GM12891 (cell line): ENCODE measurements at regions not wholly inside any gene's neighbourhood (a gene's known extent, or its start where the extent isn't known, plus 50 kb on each side); places are given as distances from the start of the nearest gene placed in this dataset.
A peak's percentile ranks its signal among the peaks of the same experiment; 100 is the strongest.
"Not testable (repeated sequence)": the region's sequence is repeated elsewhere in the genome, so short reads cannot be mapped to it uniquely, and the experiment has no call there.

Experiments
- DNase-seq: peaks from one replicate; pipeline ENCODE4 v3.0.0; 2011; ENCODE audit warnings: low spot score; ENCODE audit not compliant: insufficient read length
- FAIRE-seq: peaks from 2 replicates; lab custom pipeline; 2011; peaks lifted over from hg19 to GRCh38; lab: Jason Lieb, UNC
- PAX5 ChIP-seq: IDR thresholded peaks from 2 replicates; pipeline ENCODE4 v1.6.1; 2011; ENCODE audit warnings: low read length, moderate library complexity, mild to moderate bottlenecking; ENCODE audit not compliant: insufficient read depth, severe bottlenecking
- POLR2A ChIP-seq: IDR thresholded peaks from 2 replicates; pipeline ENCODE4 v1.6.1; 2011; ENCODE audit warnings: low read depth, low read length, control low read depth
- POLR2AphosphoS5 ChIP-seq: IDR thresholded peaks from 2 replicates; pipeline ENCODE4 v1.6.1; 2011; ENCODE audit warnings: low read depth, low read length, control low read depth
- POU2F2 ChIP-seq: IDR thresholded peaks from 2 replicates; pipeline ENCODE4 v1.6.1; 2011; ENCODE audit warnings: low read depth, mild to moderate bottlenecking, control low read depth, low read length, moderate library complexity
- SPI1 ChIP-seq: IDR thresholded peaks from 2 replicates; pipeline ENCODE4 v1.6.1; 2011; ENCODE audit warnings: low read depth, low read length, control low read depth
- TAF1 ChIP-seq: IDR thresholded peaks from 2 replicates; pipeline ENCODE4 v1.6.1; 2011; ENCODE audit warnings: low read depth, low read length, control low read depth

- peak; percentile 81 for FAIRE-seq
- not testable (repeated sequence) for DNase-seq
Measured at GRCh38 chr1:149841597-149842238, 57.6 kb upstream of the BOLA1 start.

GRCh38 chr1:149842458-149843064 lies 56.8 kb upstream of the BOLA1 start:
- not testable (repeated sequence) for DNase-seq
- peak; percentile 96 for FAIRE-seq

GRCh38 chr1:149843431-149844041 lies 55.8 kb upstream of the BOLA1 start:
- no peak for DNase-seq
- no peak for FAIRE-seq
- TF ChIP-seq SPI1 (no peak), PAX5 (no peak), POLR2AphosphoS5 (peak; percentile 60; the same call in 1 of the 2 replicates), POU2F2 (no peak), POLR2A (peak; percentile 61; the same call in 1 of the 2 replicates), TAF1 (no peak)

- DNase-seq (no peak), FAIRE-seq (no peak)
- TF ChIP-seq POU2F2 (no peak), POLR2A (no peak)
Measured at GRCh38 chr1:149844101-149844500, 55.3 kb upstream of the BOLA1 start.

DNA sequence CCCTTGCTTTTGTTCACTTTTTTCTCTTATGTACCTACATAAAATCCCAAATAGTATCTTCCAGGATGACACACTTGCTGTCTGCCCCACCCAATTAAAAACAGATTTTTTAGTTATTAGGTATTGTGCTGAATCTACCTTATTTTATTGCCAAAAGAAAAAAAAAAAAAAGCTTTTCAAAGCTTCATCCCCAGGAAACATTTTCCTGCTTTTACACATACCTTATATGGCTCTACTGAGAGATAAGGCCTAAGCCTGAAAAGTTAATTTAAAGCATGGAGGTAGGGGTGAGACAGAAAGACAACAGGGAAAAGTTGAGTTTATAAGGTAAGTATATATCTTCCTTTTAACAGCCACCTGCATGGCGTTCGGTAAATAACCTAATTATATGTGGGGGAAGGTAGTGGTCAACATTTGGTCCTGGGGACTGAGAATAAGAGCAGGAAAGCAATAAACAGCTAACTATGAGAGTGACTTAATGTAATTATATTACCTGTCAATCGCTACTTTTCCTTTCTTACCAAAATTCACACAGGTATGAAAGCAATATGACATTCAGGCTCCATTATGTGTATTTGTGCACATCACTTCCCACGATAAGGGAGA lies 54.6 kb upstream of the BOLA1 start:
- FAIRE-seq (no peak), DNase-seq (no peak)
- TF ChIP-seq POU2F2 (no peak), POLR2AphosphoS5 (no peak), POLR2A (no peak), SPI1 (no peak), PAX5 (no peak), TAF1 (no peak)

GRCh38 chr1:149845416-149845815 lies 54.0 kb upstream of the BOLA1 start:
- DNase-seq (no peak), FAIRE-seq (no peak)
- no peak for TF ChIP-seq POLR2A
- TF ChIP-seq POU2F2: no peak
- TF ChIP-seq POLR2AphosphoS5: no peak
- TF ChIP-seq TAF1: no peak

GRCh38 chr1:149846042-149846441 lies 53.3 kb upstream of the BOLA1 start:
- no peak for DNase-seq
- FAIRE-seq: no peak
- TF ChIP-seq POLR2A (no peak), SPI1 (no peak), POLR2AphosphoS5 (no peak), TAF1 (no peak), PAX5 (no peak)

DNA sequence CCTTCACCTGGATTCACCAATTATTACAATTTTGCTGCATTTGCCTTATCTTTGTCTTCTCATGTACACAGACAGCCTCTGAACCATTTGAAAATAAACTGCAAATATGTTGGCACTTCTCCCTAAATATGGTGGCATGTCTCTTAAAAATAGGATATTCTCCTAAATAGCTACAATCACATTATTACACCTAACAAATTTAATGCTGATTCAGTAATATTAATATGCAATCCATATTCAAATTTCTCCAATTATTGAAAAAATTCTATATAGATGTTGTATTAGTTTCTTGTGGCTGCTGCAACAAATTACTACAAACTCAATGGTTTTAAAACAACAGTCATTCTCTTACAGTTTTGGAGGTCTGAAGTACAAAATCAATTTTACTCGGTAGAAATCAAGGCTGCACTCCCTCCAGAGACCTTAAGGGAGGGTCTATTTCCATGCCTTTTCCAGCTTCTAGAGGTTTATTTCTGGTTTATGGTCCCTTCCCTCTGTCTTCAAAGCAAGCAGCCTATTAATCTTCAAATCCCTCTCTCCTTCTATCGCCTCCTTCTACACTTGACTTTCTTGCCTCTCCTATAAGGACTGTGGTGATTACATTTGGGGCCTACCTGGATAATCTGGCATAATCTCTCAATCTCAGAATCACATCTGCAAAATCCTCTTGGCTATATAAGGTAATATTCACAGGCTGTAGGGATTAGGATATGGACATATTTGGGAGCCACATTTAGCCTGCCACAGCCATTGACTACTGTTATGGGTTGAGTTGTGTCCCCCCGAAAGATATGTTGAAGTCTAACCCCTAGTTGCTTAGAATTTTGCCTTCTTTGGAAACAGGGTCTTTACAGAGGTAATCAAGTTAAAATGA lies 52.5 kb upstream of the BOLA1 start:
- FAIRE-seq (no peak), DNase-seq (no peak)
- TF ChIP-seq SPI1 (no peak), POLR2AphosphoS5 (no peak), TAF1 (no peak), PAX5 (no peak), POU2F2 (no peak), POLR2A (no peak)

- no peak for DNase-seq
Measured at GRCh38 chr1:149848340-149849110, 50.8 kb upstream of the BOLA1 start.

More at GRCh38 chr1:149848340-149849110, 50.8 kb upstream of the BOLA1 start:
- TF ChIP-seq SPI1 (peak; percentile 14; the same call in 1 of the 2 replicates), POLR2AphosphoS5 (no peak)
- no peak for FAIRE-seq
